ENCODE measurements at regions not wholly inside any gene's neighbourhood (a gene's known extent, or its start where the extent isn't known, plus 50 kb on each side); places are given as distances from the start of the nearest gene placed in this dataset.

GRCh38 chr4:84166486-84166885 is 332.6 kb downstream of the NKX6-1 start:
- no peak for DNase-seq
- BruUV-seq (replicated peaks) = no TSS peak
- Mint-ChIP-seq H3K4me1 (ENCODE audit: low read depth, unreplicated experiment) (no peaks in the 10 kb centered on the region), H3K27me3 (ENCODE audit: unreplicated experiment) (peaks cover 32% of the 10 kb centered on the region), H3K27ac (ENCODE audit: unreplicated experiment) (no peak overlapping the region), H3K36me3 (ENCODE audit: insufficient read depth, unreplicated experiment) (no peaks in the 10 kb centered on the region), H3K4me3 (ENCODE audit: low read depth, unreplicated experiment) (no peak overlapping the region), H3K9me3 (ENCODE audit: low read depth, unreplicated experiment) (no peaks in the 10 kb centered on the region)
- intact Hi-C loops (cut with micrococcal nuclease; ENCODE audit: unreplicated experiment) = no loop called here
- no peak for TF ChIP-seq CTCF (IDR thresholded peaks at IDR 0.05; ENCODE audit: unreplicated experiment)
- CTCF ChIA-PET = no interaction called here

GRCh38 chr4:84164201-84164600 is 334.9 kb downstream of the NKX6-1 start:
- CTCF ChIA-PET = no interaction called here

GRCh38 chr4:84159762-84160161 is 339.3 kb downstream of the NKX6-1 start:
- CTCF ChIA-PET = no interaction called here
- Mint-ChIP-seq H3K4me3 (ENCODE audit: low read depth, unreplicated experiment) (no peak overlapping the region), H3K4me1 (ENCODE audit: low read depth, unreplicated experiment) (no peaks in the 10 kb centered on the region), H3K27ac (ENCODE audit: unreplicated experiment) (no peak overlapping the region), H3K27me3 (ENCODE audit: unreplicated experiment) (peaks cover 62% of the 10 kb centered on the region), H3K36me3 (ENCODE audit: insufficient read depth, unreplicated experiment) (no peaks in the 10 kb centered on the region), H3K9me3 (ENCODE audit: low read depth, unreplicated experiment) (no peaks in the 10 kb centered on the region)
- no TSS peak for BruUV-seq (replicated peaks)
- DNase-seq = no peak
- intact Hi-C loops (cut with micrococcal nuclease; ENCODE audit: unreplicated experiment) = no loop called here
- no peak for TF ChIP-seq CTCF (IDR thresholded peaks at IDR 0.05; ENCODE audit: unreplicated experiment)

More at GRCh38 chr4:84164201-84164600, 334.9 kb downstream of the NKX6-1 start:
- no peaks in the 10 kb centered on the region for H3K9me3 Mint-ChIP-seq (ENCODE audit: low read depth, unreplicated experiment)
- H3K4me3 Mint-ChIP-seq (ENCODE audit: low read depth, unreplicated experiment) = no peak overlapping the region
- no peak for TF ChIP-seq CTCF (IDR thresholded peaks at IDR 0.05; ENCODE audit: unreplicated experiment)
- H3K36me3 Mint-ChIP-seq (ENCODE audit: insufficient read depth, unreplicated experiment) = no peaks in the 10 kb centered on the region
- no peak for DNase-seq
- no peak overlapping the region for H3K27ac Mint-ChIP-seq (ENCODE audit: unreplicated experiment)
- BruUV-seq (replicated peaks) = no TSS peak
- intact Hi-C loops (cut with micrococcal nuclease; ENCODE audit: unreplicated experiment) = no loop called here
- H3K27me3 Mint-ChIP-seq (ENCODE audit: unreplicated experiment) = peaks cover 33% of the 10 kb centered on the region
- H3K4me1 Mint-ChIP-seq (ENCODE audit: low read depth, unreplicated experiment) = no peaks in the 10 kb centered on the region

- H3K27me3 Mint-ChIP-seq (ENCODE audit: unreplicated experiment) = peaks cover 68% of the 10 kb centered on the region
- TF ChIP-seq CTCF (IDR thresholded peaks at IDR 0.05; ENCODE audit: unreplicated experiment) = no peak
- no peak for DNase-seq
- no peak overlapping the region for H3K27ac Mint-ChIP-seq (ENCODE audit: unreplicated experiment)
- intact Hi-C loops (cut with micrococcal nuclease; ENCODE audit: unreplicated experiment) = no loop called here
- no peaks in the 10 kb centered on the region for H3K9me3 Mint-ChIP-seq (ENCODE audit: low read depth, unreplicated experiment)
- H3K36me3 Mint-ChIP-seq (ENCODE audit: insufficient read depth, unreplicated experiment) = no peaks in the 10 kb centered on the region
- no peaks in the 10 kb centered on the region for H3K4me1 Mint-ChIP-seq (ENCODE audit: low read depth, unreplicated experiment)
- BruUV-seq (replicated peaks) = no TSS peak
- H3K4me3 Mint-ChIP-seq (ENCODE audit: low read depth, unreplicated experiment) = no peak overlapping the region
- CTCF ChIA-PET = no interaction called here
Observed at GRCh38 chr4:84158670-84159069, 340.4 kb downstream of the NKX6-1 start.

- no peak for DNase-seq
- no peak overlapping the region for H3K4me3 Mint-ChIP-seq (ENCODE audit: low read depth, unreplicated experiment)
- BruUV-seq (replicated peaks) = no TSS peak
- intact Hi-C loops (cut with micrococcal nuclease; ENCODE audit: unreplicated experiment) = no loop called here
- no peaks in the 10 kb centered on the region for H3K4me1 Mint-ChIP-seq (ENCODE audit: low read depth, unreplicated experiment)
- H3K27ac Mint-ChIP-seq (ENCODE audit: unreplicated experiment) = no peak overlapping the region
- peaks cover 14% of the 10 kb centered on the region for H3K27me3 Mint-ChIP-seq (ENCODE audit: unreplicated experiment)
- no peaks in the 10 kb centered on the region for H3K36me3 Mint-ChIP-seq (ENCODE audit: insufficient read depth, unreplicated experiment)
- TF ChIP-seq CTCF (IDR thresholded peaks at IDR 0.05; ENCODE audit: unreplicated experiment) = no peak
- CTCF ChIA-PET = no interaction called here
- no peaks in the 10 kb centered on the region for H3K9me3 Mint-ChIP-seq (ENCODE audit: low read depth, unreplicated experiment)
Observed at GRCh38 chr4:84151574-84151973, 347.5 kb downstream of the NKX6-1 start.
